ENCODE measurements at regions not wholly inside any gene's neighbourhood (a gene's known extent, or its start where the extent isn't known, plus 50 kb on each side); places are given as distances from the start of the nearest gene placed in this dataset.

- in situ Hi-C loops (cut with HindIII; ENCODE audit: low sequenced_read_pairs) = no loop called here
- no peak overlapping the region for H3K4me3 ChIP-seq (ENCODE audit: low read depth, low read length)
- no peak for TF ChIP-seq CTCF (IDR thresholded peaks at IDR 0.05; ENCODE audit: low read depth, low read length)
- DNase-seq (ENCODE audit: low read depth, low spot score) = no peak
Measured at GRCh38 chr2:172345956-172346555, 81.3 kb upstream of the ITGA6 start.

DNA sequence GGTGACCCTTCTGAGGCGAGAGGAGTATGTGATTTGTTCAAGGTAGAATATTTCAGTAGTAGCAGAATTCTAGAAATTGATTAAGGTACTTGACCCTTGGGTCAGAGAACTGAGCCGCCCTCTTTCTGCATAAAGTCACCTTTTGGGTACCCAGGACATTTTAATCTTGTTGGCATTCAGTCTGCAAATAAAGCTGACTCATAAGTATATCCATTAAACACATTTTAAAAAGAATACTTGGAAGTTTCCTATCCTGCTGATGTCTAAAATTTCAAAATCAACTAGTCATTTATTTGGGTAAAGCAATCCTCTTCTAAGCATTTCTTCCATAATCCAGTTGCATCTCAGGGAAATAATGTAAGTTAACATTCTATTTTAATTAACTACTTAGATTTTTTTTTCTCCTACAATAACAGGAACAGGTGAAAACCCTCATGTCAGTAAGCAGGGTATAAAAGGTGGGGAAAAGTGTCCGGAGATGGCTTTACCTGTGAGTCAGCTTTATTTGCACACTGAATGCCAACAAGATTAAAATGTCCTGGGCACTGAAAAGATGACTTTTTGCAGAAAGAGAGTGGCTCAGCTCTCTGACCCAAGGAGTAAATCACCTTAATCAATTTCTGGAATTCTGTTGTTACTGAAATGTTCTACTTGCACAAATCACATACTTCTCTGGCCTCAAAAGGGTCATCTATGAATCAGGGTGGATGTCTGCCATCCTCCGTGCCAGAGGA is 78.7 kb upstream of the ITGA6 start:
- in situ Hi-C loops (cut with HindIII; ENCODE audit: low sequenced_read_pairs) = no loop called here
- no peak for DNase-seq (ENCODE audit: low read depth, low spot score)
- no peak for TF ChIP-seq CTCF (IDR thresholded peaks at IDR 0.05; ENCODE audit: low read depth, low read length)
- no peak overlapping the region for H3K4me3 ChIP-seq (ENCODE audit: low read depth, low read length)

- in situ Hi-C loops (cut with HindIII; ENCODE audit: low sequenced_read_pairs) = no loop called here
- no peak for DNase-seq (ENCODE audit: low read depth, low spot score)
- H3K4me3 ChIP-seq (ENCODE audit: low read depth, low read length) = no peak overlapping the region
- no peak for TF ChIP-seq CTCF (IDR thresholded peaks at IDR 0.05; ENCODE audit: low read depth, low read length)
Measured at GRCh38 chr2:172350839-172351479, 76.4 kb upstream of the ITGA6 start.

DNA sequence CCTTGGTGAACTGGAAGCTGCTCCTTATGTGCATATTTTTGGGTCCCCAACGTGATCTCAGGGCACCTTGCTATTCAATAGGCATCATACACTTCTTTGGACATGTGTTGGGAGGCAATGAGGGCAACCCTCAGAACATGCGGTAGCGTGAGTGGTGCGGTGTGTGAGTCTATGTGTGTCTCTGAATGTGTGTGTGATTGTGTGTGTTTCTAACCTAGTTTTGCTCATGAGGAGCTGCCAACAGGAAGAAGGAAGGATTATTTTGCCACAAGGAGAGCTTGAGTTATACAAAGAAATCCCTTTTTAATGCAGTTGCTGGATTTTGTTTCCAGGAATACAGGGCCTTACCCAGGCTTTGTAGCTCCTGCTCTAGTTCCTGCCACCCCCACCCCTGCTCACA is 75.8 kb upstream of the ITGA6 start:
- no peak for DNase-seq (ENCODE audit: low read depth, low spot score)
- in situ Hi-C loops (cut with HindIII; ENCODE audit: low sequenced_read_pairs) = no loop called here
- no peak overlapping the region for H3K4me3 ChIP-seq (ENCODE audit: low read depth, low read length)
- no peak for TF ChIP-seq CTCF (IDR thresholded peaks at IDR 0.05; ENCODE audit: low read depth, low read length)

GRCh38 chr2:172354347-172354746 is 73.0 kb upstream of the ITGA6 start:
- in situ Hi-C loops (cut with HindIII; ENCODE audit: low sequenced_read_pairs) = no loop called here
- H3K4me3 ChIP-seq (ENCODE audit: low read depth, low read length) = no peak overlapping the region
- no peak for TF ChIP-seq CTCF (IDR thresholded peaks at IDR 0.05; ENCODE audit: low read depth, low read length)
- DNase-seq (ENCODE audit: low read depth, low spot score) = no peak

DNA sequence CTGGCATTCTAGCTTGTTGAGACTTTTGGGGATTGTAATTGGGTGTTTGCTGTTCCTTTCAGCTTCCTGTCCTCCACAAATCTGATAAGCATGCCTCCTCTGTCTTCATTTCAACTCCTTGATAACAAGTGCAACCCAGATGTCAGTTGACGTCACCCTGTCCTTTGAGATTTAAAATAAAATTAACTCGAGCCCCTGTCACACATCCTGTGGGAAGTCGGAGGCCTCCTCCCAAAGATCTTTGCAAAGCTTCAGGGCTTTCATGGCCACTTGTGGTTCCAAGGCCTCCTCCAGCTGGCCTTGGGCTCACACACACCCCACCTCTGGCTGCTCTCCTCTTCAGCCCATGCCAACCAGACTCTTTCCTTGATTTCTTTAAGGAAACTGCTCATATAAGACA is 69.9 kb upstream of the ITGA6 start:
- TF ChIP-seq CTCF (IDR thresholded peaks at IDR 0.05; ENCODE audit: low read depth, low read length) = no peak
- in situ Hi-C loops (cut with HindIII; ENCODE audit: low sequenced_read_pairs) = no loop called here
- no peak for DNase-seq (ENCODE audit: low read depth, low spot score)
- H3K4me3 ChIP-seq (ENCODE audit: low read depth, low read length) = no peak overlapping the region
